A549 (cell line): ENCODE measurements at regions not wholly inside any gene's neighbourhood (a gene's known extent, or its start where the extent isn't known, plus 50 kb on each side); places are given as distances from the start of the nearest gene placed in this dataset.

ENCODE experiments used
- ATAC-seq, 2 experiments: fragments of 200-7000 bp in 1 of 2; fragments of >200 bp in 1 of 2; cut with Nextera tagmentation in 1 of 2; cut with Tn5 transposase in 1 of 2; 3 replicates each; pipeline versions ENCODE4 v1.8.0 to v1.9.1; 2018 to 2020; ENCODE audit warnings: mild to moderate bottlenecking in 1 of 2, moderate library complexity in 1 of 2
- CTCF ChIA-PET: fragments of 300-600 bp; sonication (Branson Sonifier 250); formaldehyde crosslinking; extraction: SDS; loops from one replicate; lab custom pipeline; 2021; ENCODE audit warnings: antibody characterized with exemption, inconsistent platforms; lab: Yijun Ruan, JAX
- POLR2A ChIA-PET: fragments of 350-600 bp; formaldehyde crosslinking; extraction: SDS; loops from one replicate; lab custom pipeline; 2021; ENCODE audit warnings: antibody characterized with exemption, inconsistent platforms; lab: Yijun Ruan, JAX
- DNase-seq, 2 experiments: peaks; one replicate each; pipeline versions ENCODE4 v3.0.0 to v3.0.0-alpha.2; 2011 to 2016; ENCODE audit warnings: low read depth in 1 of 2, low spot score in 1 of 2
- FAIRE-seq: peaks from 2 replicates; lab custom pipeline; 2011; peaks lifted over from hg19 to GRCh38; lab: Jason Lieb, UNC
- H3K27ac ChIP-seq, 2 experiments: fragments of >200 bp; sonication (Bioruptor Twin); formaldehyde crosslinking; 3 replicates each; pipeline ENCODE4 v1.5.1; 2016 to 2017
- H3K4me1 ChIP-seq: fragments of >200 bp; sonication (Bioruptor Twin); formaldehyde crosslinking; 3 replicates; pipeline ENCODE4 v1.6.1; 2016
- H3K4me2 ChIP-seq: fragments of >200 bp; sonication (Bioruptor Twin); formaldehyde crosslinking; 3 replicates; pipeline ENCODE4 v1.6.1; 2016
- H3K4me3 ChIP-seq: fragments of >200 bp; sonication (Bioruptor Twin); formaldehyde crosslinking; 3 replicates; pipeline ENCODE4 v1.5.1; 2016
- H3K9me3 ChIP-seq: fragments of >200 bp; sonication (Bioruptor Twin); formaldehyde crosslinking; 3 replicates; pipeline ENCODE4 v1.6.1; 2016
- ATOH8 ChIP-seq: fragments of 250-450 bp; sonication (Bioruptor Pico); IDR thresholded peaks from 2 replicates; pipeline ENCODE4 v1.5.0; 2020; ENCODE audit warnings: low read depth, mild to moderate bottlenecking, moderate library complexity
- BHLHE40 ChIP-seq: IDR thresholded peaks from 2 replicates; pipeline ENCODE4 v1.6.1; 2012; ENCODE audit warnings: low read depth, low read length, inconsistent platforms
- CEBPB ChIP-seq, 2 experiments: fragments of >200 bp in 1 of 2; sonication (Bioruptor Twin) in 1 of 2; formaldehyde crosslinking in 1 of 2; IDR thresholded peaks; 2 replicates each; pipeline ENCODE4 v1.6.1; 2012 to 2016
- CTCF ChIP-seq: fragments of >200 bp; sonication (Bioruptor Twin); formaldehyde crosslinking; IDR thresholded peaks from 3 replicates; pipeline ENCODE4 v1.5.1; 2016
- EHF ChIP-seq: fragments of 250-450 bp; sonication (Bioruptor Pico); IDR thresholded peaks from 2 replicates; pipeline ENCODE4 v1.5.0; 2020; ENCODE audit warnings: mild to moderate bottlenecking
- ESRRA ChIP-seq: fragments of 150-350 bp; IDR thresholded peaks from 2 replicates; pipeline ENCODE4 v1.6.1; 2014; ENCODE audit warnings: mild to moderate bottlenecking, low read length, borderline replicate concordance
- FOSL2 ChIP-seq, 2 experiments: fragments of 450-650 bp in 1 of 2; fragments of >200 bp in 1 of 2; sonication (Bioruptor Twin) in 1 of 2; formaldehyde crosslinking; IDR thresholded peaks; 2 replicates each; pipeline versions ENCODE4 v1.5.0 to v1.6.1; 2016 to 2020; ENCODE audit warnings: mild to moderate bottlenecking in 1 of 2, moderate library complexity in 1 of 2
- HES2 ChIP-seq: fragments of >200 bp; sonication (Bioruptor Twin); formaldehyde crosslinking; IDR thresholded peaks from 2 replicates; pipeline ENCODE4 v1.6.1; 2016
- HOXA7 ChIP-seq: fragments of 250-450 bp; sonication (Bioruptor Pico); IDR thresholded peaks from 2 replicates; pipeline ENCODE4 v1.5.0; 2020; ENCODE audit warnings: mild to moderate bottlenecking, moderate library complexity
- HOXB13 ChIP-seq: fragments of 250-450 bp; sonication (Bioruptor Pico); IDR thresholded peaks from 2 replicates; pipeline ENCODE4 v1.5.0; 2020; ENCODE audit warnings: low read depth, mild to moderate bottlenecking, moderate library complexity
- HOXB5 ChIP-seq: fragments of 250-450 bp; sonication (Bioruptor Pico); IDR thresholded peaks from 2 replicates; pipeline ENCODE4 v1.5.0; 2020; ENCODE audit warnings: mild to moderate bottlenecking, moderate library complexity
- JUN ChIP-seq, 2 experiments: fragments of >200 bp; sonication (Bioruptor Twin); formaldehyde crosslinking; IDR thresholded peaks; 2 replicates in 1 of 2; 3 replicates in 1 of 2; pipeline ENCODE4 v1.6.1; 2016 to 2017
- KDM5A ChIP-seq: fragments of 200-600 bp; sonication (generic); IDR thresholded peaks from 2 replicates; pipeline ENCODE4 v1.6.1; 2016; ENCODE audit warnings: antibody characterized with exemption, mild to moderate bottlenecking
- MAFK ChIP-seq: fragments of 450-650 bp; IDR thresholded peaks from 2 replicates; pipeline ENCODE4 v1.6.1; 2014; ENCODE audit not compliant: partially characterized antibody
- MAZ ChIP-seq: fragments of 150-350 bp; IDR thresholded peaks from 2 replicates; pipeline ENCODE4 v1.6.1; 2014; ENCODE audit warnings: antibody characterized with exemption, low read depth, low read length, borderline replicate concordance
- MYC ChIP-seq: IDR thresholded peaks from 2 replicates; pipeline ENCODE4 v1.6.1; 2012; ENCODE audit warnings: mild to moderate bottlenecking, inconsistent platforms, low read length, improper control_type of control experiment, borderline replicate concordance
- NFE2L2 ChIP-seq: fragments of 150-350 bp; conservative IDR thresholded peaks from 2 replicates; pipeline ENCODE4 v1.6.1; 2014; ENCODE audit warnings: low read length
- NPAS2 ChIP-seq: fragments of 250-450 bp; sonication (Bioruptor Pico); IDR thresholded peaks from 2 replicates; pipeline ENCODE4 v1.8.0; 2022; ENCODE audit warnings: mild to moderate bottlenecking, moderate library complexity, borderline replicate concordance
- POLR2A ChIP-seq: IDR thresholded peaks from 2 replicates; pipeline ENCODE4 v1.6.1; 2012; ENCODE audit warnings: mild to moderate bottlenecking, low read length
- POLR2AphosphoS2 ChIP-seq: conservative IDR thresholded peaks from 2 replicates; pipeline ENCODE4 v1.6.1; 2012; ENCODE audit warnings: low read length, improper control_type of control experiment, inconsistent platforms
- RNF2 ChIP-seq: fragments of 200-600 bp; sonication (generic); IDR thresholded peaks from 2 replicates; pipeline ENCODE4 v1.6.1; 2016; ENCODE audit warnings: low read depth, mild to moderate bottlenecking, antibody characterized with exemption, moderate library complexity, borderline replicate concordance
- TP53 ChIP-seq: fragments of 250-450 bp; sonication (Bioruptor Pico); IDR thresholded peaks from 2 replicates; pipeline ENCODE4 v1.5.0; 2021; ENCODE audit warnings: mild to moderate bottlenecking, moderate library complexity
- USF2 ChIP-seq: fragments of 450-650 bp; IDR thresholded peaks from 2 replicates; pipeline ENCODE4 v1.6.1; 2014; ENCODE audit warnings: antibody characterized with exemption
- ZSCAN20 ChIP-seq: fragments of 250-450 bp; sonication (Bioruptor Pico); IDR thresholded peaks from 2 replicates; pipeline ENCODE4 v1.8.0; 2022; ENCODE audit warnings: mild to moderate bottlenecking, moderate library complexity
- WGBS: methylation state at CpG from one replicate; pipeline ENCODE4 v1.1.6; 2017; ENCODE audit errors: missing lambda C conversion rate; 5-methylcytosine and 5-hydroxymethylcytosine counted together

- Histone ChIP-seq H3K4me2 (no peak overlapping the region), H3K27ac (no peak overlapping the region)
- no peak for ATAC-seq
- POLR2A ChIA-PET, result no interaction called here
- TF ChIP-seq TP53 (CRISPR knock-in tag), result no peak
- TF ChIP-seq NFE2L2, result no peak
- TF ChIP-seq ZSCAN20, result no peak
- no peak for TF ChIP-seq POLR2A
- TF ChIP-seq HES2, result no peak
- no peak for TF ChIP-seq HOXB13 (CRISPR knock-in tag)
- TF ChIP-seq CTCF, result no peak
- TF ChIP-seq HOXB5 (CRISPR knock-in tag), result no peak
- no peak for TF ChIP-seq RNF2
- TF ChIP-seq POLR2AphosphoS2, result no peak
- TF ChIP-seq MYC, result no peak
- no peak for TF ChIP-seq ATOH8
- TF ChIP-seq MAZ, result no peak
- no peak for TF ChIP-seq USF2
- TF ChIP-seq BHLHE40, result no peak
- no peak for TF ChIP-seq MAFK
- TF ChIP-seq NPAS2 (CRISPR knock-in tag), result no peak
- TF ChIP-seq EHF (CRISPR knock-in tag), result no peak
- TF ChIP-seq, all 56 proteins: peak for 0
- Histone ChIP-seq H3K9me3 (peaks cover 3% of the 10 kb centered on the region; the same call in 1 of the 3 replicates), H3K4me3 (no peak overlapping the region), H3K4me1 (no peaks in the 10 kb centered on the region)
- DNase-seq (no peak), FAIRE-seq (no peak)
- CTCF ChIA-PET, result interaction anchor here (0.9 kb wide), 2 partner anchors 103 to 162 kb away, joined by 3 read pairs; no protein-coding TSS in a partner anchor
- 14% methylated on average over 1 of the region's 1 CpG for WGBS
These were observed 94.7 kb upstream of the PHF24 start for GRCh38 chr9:34863426-34863825.

GRCh38 chr9:34862836-34863235 is 95.2 kb upstream of the PHF24 start:
- Histone ChIP-seq H3K4me1 (no peaks in the 10 kb centered on the region), H3K27ac (no peak overlapping the region), H3K9me3 (peaks cover 3% of the 10 kb centered on the region; the same call in 1 of the 3 replicates), H3K4me2 (no peak overlapping the region), H3K4me3 (no peak overlapping the region)
- FAIRE-seq, result no peak
- ChIA-PET POLR2A (no interaction called here), CTCF (interaction anchor here (0.9 kb wide), 1 partner anchor 102 kb away, joined by 3 read pairs; no protein-coding TSS in a partner anchor)
- TF ChIP-seq JUN (IDR thresholded peaks at IDR 0.05), result no peak
- no peak for TF ChIP-seq KDM5A
- no peak for TF ChIP-seq FOSL2 (IDR thresholded peaks at IDR 0.05)
- TF ChIP-seq FOSL2 (CRISPR knock-in tag; IDR thresholded peaks at IDR 0.05), result no peak
- TF ChIP-seq HOXA7 (CRISPR knock-in tag), result no peak
- TF ChIP-seq ATOH8, result no peak
- TF ChIP-seq CEBPB (IDR thresholded peaks at IDR 0.05), result no peak
- no peak for TF ChIP-seq ESRRA
- TF ChIP-seq MAFK, result no peak
- no peak for ATAC-seq
- DNase-seq, result no peak
